Neural cell (in vitro differentiated cells): ENCODE measurements at regions not wholly inside any gene's neighbourhood (a gene's known extent, or its start where the extent isn't known, plus 50 kb on each side); places are given as distances from the start of the nearest gene placed in this dataset.

Experiments
- H2AFZ ChIP-seq: fragments of 200-600, 300-800 bp; sonication (generic), shearing (Covaris generic); 2 replicates; pipeline ENCODE4 v1.6.0; 2014; ENCODE audit warnings: low read depth, mild to moderate bottlenecking, antibody characterized with exemption, low read length, moderate library complexity
- H3F3A ChIP-seq: fragments of 200-600 bp; shearing (Covaris generic); 2 replicates; pipeline ENCODE4 v1.6.1; 2016; ENCODE audit warnings: mild to moderate bottlenecking, moderate library complexity, mixed read lengths, antibody characterized with exemption, low read length; ENCODE audit not compliant: insufficient read depth, poor library complexity, severe bottlenecking
- H3K27ac ChIP-seq: fragments of 200-600, 300-800 bp; sonication (generic), shearing (Covaris generic); 2 replicates; pipeline ENCODE4 v1.5.1; 2014; ENCODE audit warnings: mild to moderate bottlenecking, low read length, moderate library complexity
- H3K27me3 ChIP-seq: fragments of 300-800, 200-600 bp; sonication (generic), shearing (Covaris generic); 2 replicates; pipeline ENCODE4 v1.6.0; 2014; ENCODE audit warnings: mild to moderate bottlenecking, low read depth, low read length, moderate library complexity; ENCODE audit not compliant: insufficient read depth
- H3K36me3 ChIP-seq: fragments of 300-800, 200-600 bp; sonication (generic), shearing (Covaris generic); 2 replicates; pipeline ENCODE4 v1.5.1; 2014; ENCODE audit warnings: mild to moderate bottlenecking, antibody characterized with exemption, low read length, moderate library complexity; ENCODE audit not compliant: insufficient read depth
- H3K4me2 ChIP-seq: fragments of 300-800, 200-600 bp; sonication (generic), shearing (Covaris generic); 2 replicates; pipeline ENCODE4 v1.6.0; 2014; ENCODE audit warnings: mild to moderate bottlenecking, low read length
- H3K4me3 ChIP-seq: fragments of 300-800, 200-600 bp; sonication (generic), shearing (Covaris generic); 2 replicates; pipeline ENCODE4 v1.5.1; 2014; ENCODE audit warnings: mild to moderate bottlenecking, low read length, moderate library complexity
- H3K79me2 ChIP-seq: fragments of 200-600 bp; shearing (Covaris generic); replicated peaks from 2 replicates; pipeline ENCODE4 v1.6.0; 2014; ENCODE audit warnings: mild to moderate bottlenecking, low read length, moderate library complexity; ENCODE audit not compliant: insufficient read depth
- H3K9ac ChIP-seq: fragments of 300-800, 200-600 bp; sonication (generic), shearing (Covaris generic); 2 replicates; pipeline ENCODE4 v1.6.1; 2016; ENCODE audit warnings: mild to moderate bottlenecking, low read length, mixed read lengths
- H3K9me2 ChIP-seq: fragments of 200-600 bp; shearing (Covaris generic); 2 replicates; pipeline ENCODE4 v1.6.1; 2016; ENCODE audit warnings: mild to moderate bottlenecking, low read length, mixed read lengths; ENCODE audit not compliant: insufficient read depth
- H3K9me3 ChIP-seq: fragments of 200-600, 300-800 bp; sonication (generic), shearing (Covaris generic); 2 replicates; pipeline ENCODE4 v1.6.1; 2016; ENCODE audit warnings: mild to moderate bottlenecking, mixed run types, low read length, moderate library complexity, mixed read lengths
- H4K20me1 ChIP-seq: fragments of 200-600 bp; shearing (Covaris generic); 2 replicates; pipeline ENCODE4 v1.6.1; 2016; ENCODE audit warnings: mild to moderate bottlenecking, mixed run types; ENCODE audit not compliant: insufficient read depth
- CTCF ChIP-seq: fragments of 450-650 bp; IDR thresholded peaks from 2 replicates; pipeline ENCODE4 v1.5.1; 2014; ENCODE audit warnings: antibody characterized with exemption, mild to moderate bottlenecking, moderate library complexity; ENCODE audit not compliant: poor library complexity, severe bottlenecking
- EP300 ChIP-seq: fragments of 450-650 bp; conservative IDR thresholded peaks from 2 replicates; pipeline ENCODE4 v1.6.1; 2014; ENCODE audit warnings: antibody characterized with exemption, mild to moderate bottlenecking, moderate library complexity; ENCODE audit not compliant: poor library complexity, severe bottlenecking
- EZH2 ChIP-seq: fragments of 200-600, 300-800 bp; shearing (Covaris generic), sonication (generic); IDR thresholded peaks from 2 replicates; pipeline ENCODE4 v1.6.1; 2014; ENCODE audit warnings: antibody characterized with exemption, low read length, borderline replicate concordance, mild to moderate bottlenecking; ENCODE audit not compliant: insufficient read depth, poor library complexity, severe bottlenecking
- MXI1 ChIP-seq: fragments of 450-650 bp; conservative IDR thresholded peaks from 2 replicates; pipeline ENCODE4 v1.6.1; 2014; ENCODE audit warnings: antibody characterized with exemption, mild to moderate bottlenecking; ENCODE audit not compliant: poor library complexity, severe bottlenecking
- POLR2AphosphoS5 ChIP-seq: IDR thresholded peaks from 2 replicates; pipeline ENCODE4 v1.6.1; 2012
- RAD21 ChIP-seq: fragments of 450-650 bp; conservative IDR thresholded peaks from 2 replicates; pipeline ENCODE4 v1.6.1; 2014; ENCODE audit warnings: antibody characterized with exemption, mild to moderate bottlenecking, moderate library complexity
- REST ChIP-seq: IDR thresholded peaks from 2 replicates; pipeline ENCODE4 v1.6.1; 2012; ENCODE audit warnings: borderline replicate concordance
- SMC3 ChIP-seq: fragments of 450-650 bp; conservative IDR thresholded peaks from 2 replicates; pipeline ENCODE4 v1.6.1; 2014; ENCODE audit warnings: antibody characterized with exemption, mild to moderate bottlenecking, moderate library complexity; ENCODE audit not compliant: poor library complexity
- TAF1 ChIP-seq: IDR thresholded peaks from 2 replicates; pipeline ENCODE4 v1.6.1; 2012; ENCODE audit warnings: low read depth

- H4K20me1 ChIP-seq = no peaks in the 10 kb centered on the region
- TF ChIP-seq MXI1 = no peak
- no peak for TF ChIP-seq EZH2
- TF ChIP-seq RAD21 = no peak
- TF ChIP-seq EP300 = no peak
- TF ChIP-seq SMC3 = no peak
- no peak for TF ChIP-seq REST
- TF ChIP-seq CTCF = no peak
- no peak for TF ChIP-seq POLR2AphosphoS5
- TF ChIP-seq TAF1 = no peak
- H3K79me2 ChIP-seq = no peaks in the 10 kb centered on the region
- H3K9me2 ChIP-seq = no peaks in the 10 kb centered on the region
- no peak overlapping the region for H3K4me2 ChIP-seq
- no peaks in the 10 kb centered on the region for H3K27me3 ChIP-seq
- H3K9ac ChIP-seq = no peak overlapping the region
- H2AFZ ChIP-seq = no peak overlapping the region
- no peak overlapping the region for H3K27ac ChIP-seq
- H3K4me3 ChIP-seq = peak overlapping the region; percentile 46
- H3F3A ChIP-seq = no peaks in the 10 kb centered on the region
- H3K36me3 ChIP-seq = no peaks in the 10 kb centered on the region
- no peaks in the 10 kb centered on the region for H3K9me3 ChIP-seq
These were observed 261.8 kb downstream of the DHX15 start for GRCh38 chr4:24322511-24322910.

GRCh38 chr4:24321616-24322015 lies 262.7 kb downstream of the DHX15 start:
- Histone ChIP-seq H3K9me2 (no peaks in the 10 kb centered on the region), H4K20me1 (no peaks in the 10 kb centered on the region), H3K9ac (no peak overlapping the region), H3K9me3 (no peaks in the 10 kb centered on the region), H3F3A (no peaks in the 10 kb centered on the region), H3K27me3 (no peaks in the 10 kb centered on the region), H3K36me3 (no peaks in the 10 kb centered on the region), H3K4me3 (peak overlapping the region; percentile 46), H3K4me2 (peak overlapping the region; percentile 56), H3K27ac (no peak overlapping the region), H3K79me2 (no peaks in the 10 kb centered on the region), H2AFZ (no peak overlapping the region)
- TF ChIP-seq RAD21 = no peak
- TF ChIP-seq CTCF = no peak
- TF ChIP-seq EZH2 = no peak
- no peak for TF ChIP-seq MXI1
- no peak for TF ChIP-seq POLR2AphosphoS5
- no peak for TF ChIP-seq REST
- no peak for TF ChIP-seq TAF1
- no peak for TF ChIP-seq SMC3
